ENCODE measurements at regions not wholly inside any gene's neighbourhood (a gene's known extent, or its start where the extent isn't known, plus 50 kb on each side); places are given as distances from the start of the nearest gene placed in this dataset.
"Not testable (repeated sequence)": the region's sequence is repeated elsewhere in the genome, so short reads cannot be mapped to it uniquely, and the experiment has no call there.

- Histone ChIP-seq H3K27me3 (no peaks in the 10 kb centered on the region), H3K4me1 (no peaks in the 10 kb centered on the region), H3K36me3 (no peaks in the 10 kb centered on the region), H3K4me3 (no peak overlapping the region), H3K27ac (no peak overlapping the region), H3K9me3 (no peaks in the 10 kb centered on the region)
- no peak for TF ChIP-seq CTCF (IDR thresholded peaks at IDR 0.05)
- intact Hi-C loops (cut with DNase I; ENCODE audit: low total_unique reads), result no loop called here
- 6 to 19% (median 14%) methylated on average over 4 of the region's 4 CpGs for WGBS, 5 donors
- peak in 1 of 2 donors; percentile 88 for DNase-seq
Observed at GRCh38 chr2:103401621-103402020, 639.8 kb downstream of the TMEM182 start.

- TF ChIP-seq CTCF (IDR thresholded peaks at IDR 0.05), result no peak
- TF ChIP-seq POLR2A (IDR thresholded peaks at IDR 0.05), result no peak
- no peak for TF ChIP-seq EP300 (IDR thresholded peaks at IDR 0.05)
- no peak for TF ChIP-seq POLR2AphosphoS5 (IDR thresholded peaks at IDR 0.05)
- Histone ChIP-seq H3K27ac (no peak overlapping the region), H3K4me3 (no peak overlapping the region), H3K4me1 (no peaks in the 10 kb centered on the region), H3K9me3 (no peaks in the 10 kb centered on the region), H3K27me3 (no peaks in the 10 kb centered on the region), H3K36me3 (no peaks in the 10 kb centered on the region)
- DNase-seq, result no peak
- WGBS, 5 donors, result 70 to 88% (median 83%) methylated on average over 3 of the region's 3 CpGs
- intact Hi-C loops (cut with DNase I; ENCODE audit: low total_unique reads), result no loop called here
Observed at GRCh38 chr2:103402336-103402735, 640.5 kb downstream of the TMEM182 start.

GRCh38 chr2:103402944-103403343, 641.1 kb downstream of the TMEM182 start:
- no peak overlapping the region for H3K4me3 ChIP-seq
- TF ChIP-seq EP300 (IDR thresholded peaks at IDR 0.05), result no peak
- TF ChIP-seq POLR2A (IDR thresholded peaks at IDR 0.05), result no peak
- no peak for TF ChIP-seq POLR2AphosphoS5 (IDR thresholded peaks at IDR 0.05)
- no peaks in the 10 kb centered on the region for H3K4me1 ChIP-seq
- H3K27me3 ChIP-seq, result no peaks in the 10 kb centered on the region
- DNase-seq, result no peak
- no peaks in the 10 kb centered on the region for H3K36me3 ChIP-seq
- no peaks in the 10 kb centered on the region for H3K9me3 ChIP-seq
- intact Hi-C loops (cut with DNase I; ENCODE audit: low total_unique reads), result no loop called here
- no peak overlapping the region for H3K27ac ChIP-seq
- 61 to 74% (median 68%) methylated on average over 5 of the region's 5 CpGs for WGBS, 5 donors

- intact Hi-C loops (cut with DNase I; ENCODE audit: low total_unique reads); H3K27me3 ChIP-seq: not testable (repeated sequence)
- WGBS, 5 donors, result 90 to 94% (median 91%) methylated on average over 5 of the region's 5 CpGs
Observed at GRCh38 chr2:103403388-103403787, 641.6 kb downstream of the TMEM182 start.

GRCh38 chr2:103410221-103410620, 648.4 kb downstream of the TMEM182 start:
- intact Hi-C loops (cut with DNase I; ENCODE audit: low total_unique reads), result no loop called here
- Histone ChIP-seq H3K27ac (no peak overlapping the region), H3K36me3 (no peaks in the 10 kb centered on the region), H3K9me3 (no peaks in the 10 kb centered on the region), H3K27me3 (no peaks in the 10 kb centered on the region), H3K4me1 (no peaks in the 10 kb centered on the region), H3K4me3 (no peak overlapping the region)
- TF ChIP-seq POLR2AphosphoS5 (IDR thresholded peaks at IDR 0.05), result no peak
- 89 to 97% (median 95%) methylated on average over 4 of the region's 4 CpGs for WGBS, 5 donors
- DNase-seq, result no peak

More at GRCh38 chr2:103403388-103403787, 641.6 kb downstream of the TMEM182 start:
- H3K27ac ChIP-seq, H3K4me1 ChIP-seq, H3K9me3 ChIP-seq, H3K36me3 ChIP-seq, H3K4me3 ChIP-seq, DNase-seq: not testable (repeated sequence)

- Histone ChIP-seq H3K27me3 (no peaks in the 10 kb centered on the region), H3K4me3 (no peak overlapping the region), H3K9me3 (peaks cover 0 to 7% (median 0%) of the 10 kb centered on the region in 4 donors), H3K4me1 (no peaks in the 10 kb centered on the region), H3K36me3 (no peaks in the 10 kb centered on the region), H3K27ac (no peak overlapping the region)
- no peak for DNase-seq
- intact Hi-C loops (cut with DNase I; ENCODE audit: low total_unique reads), result no loop called here
- TF ChIP-seq POLR2AphosphoS5 (IDR thresholded peaks at IDR 0.05), result no peak
- TF ChIP-seq CTCF (IDR thresholded peaks at IDR 0.05), result no peak
- TF ChIP-seq EP300 (IDR thresholded peaks at IDR 0.05), result no peak
- no peak for TF ChIP-seq POLR2A (IDR thresholded peaks at IDR 0.05)
- 60 to 71% (median 67%) methylated on average over 2 of the region's 2 CpGs for WGBS, 5 donors
Observed at GRCh38 chr2:103419506-103419905, 657.7 kb downstream of the TMEM182 start.
